ENCODE measurements at regions not wholly inside any gene's neighbourhood (a gene's known extent, or its start where the extent isn't known, plus 50 kb on each side); places are given as distances from the start of the nearest gene placed in this dataset.

DNA sequence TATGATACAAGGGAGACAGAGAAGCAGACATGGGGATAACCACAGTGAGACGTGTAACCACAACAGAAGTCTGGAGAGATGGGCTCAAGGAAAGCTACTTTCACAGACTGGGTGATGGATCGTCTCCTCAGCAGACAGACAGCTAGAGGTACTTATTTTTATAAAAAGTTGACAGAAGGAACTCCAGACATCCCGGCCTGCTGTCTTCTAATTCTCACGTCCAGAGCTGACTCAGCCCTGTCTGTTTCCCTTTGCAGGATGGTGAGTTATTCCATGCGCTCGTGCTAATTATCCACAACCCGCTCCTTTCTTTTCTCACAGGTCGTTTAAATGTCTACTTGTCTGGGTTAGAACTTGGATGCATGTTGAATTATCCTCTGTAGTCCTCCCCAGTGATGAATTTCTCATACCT lies 304.5 kb downstream of the CWC27 start:
- TF ChIP-seq POLR2AphosphoS5 (IDR thresholded peaks at IDR 0.05) = no peak
- TF ChIP-seq, protein P1, sequence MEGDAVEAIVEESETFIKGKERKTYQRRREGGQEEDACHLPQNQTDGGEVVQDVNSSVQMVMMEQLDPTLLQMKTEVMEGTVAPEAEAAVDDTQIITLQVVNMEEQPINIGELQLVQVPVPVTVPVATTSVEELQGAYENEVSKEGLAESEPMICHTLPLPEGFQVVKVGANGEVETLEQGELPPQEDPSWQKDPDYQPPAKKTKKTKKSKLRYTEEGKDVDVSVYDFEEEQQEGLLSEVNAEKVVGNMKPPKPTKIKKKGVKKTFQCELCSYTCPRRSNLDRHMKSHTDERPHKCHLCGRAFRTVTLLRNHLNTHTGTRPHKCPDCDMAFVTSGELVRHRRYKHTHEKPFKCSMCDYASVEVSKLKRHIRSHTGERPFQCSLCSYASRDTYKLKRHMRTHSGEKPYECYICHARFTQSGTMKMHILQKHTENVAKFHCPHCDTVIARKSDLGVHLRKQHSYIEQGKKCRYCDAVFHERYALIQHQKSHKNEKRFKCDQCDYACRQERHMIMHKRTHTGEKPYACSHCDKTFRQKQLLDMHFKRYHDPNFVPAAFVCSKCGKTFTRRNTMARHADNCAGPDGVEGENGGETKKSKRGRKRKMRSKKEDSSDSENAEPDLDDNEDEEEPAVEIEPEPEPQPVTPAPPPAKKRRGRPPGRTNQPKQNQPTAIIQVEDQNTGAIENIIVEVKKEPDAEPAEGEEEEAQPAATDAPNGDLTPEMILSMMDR (IDR thresholded peaks at IDR 0.05) = no peak
- no peak for TF ChIP-seq EP300 (IDR thresholded peaks at IDR 0.05)
- TF ChIP-seq POLR2A (IDR thresholded peaks at IDR 0.05) = no peak
